ENCODE measurements at regions not wholly inside any gene's neighbourhood (a gene's known extent, or its start where the extent isn't known, plus 50 kb on each side); places are given as distances from the start of the nearest gene placed in this dataset.

GRCh38 chr6:145151624-145152023 lies 583.7 kb downstream of the EPM2A start:
- Histone ChIP-seq H3F3A (ENCODE audit: insufficient read depth, low read length) (peaks cover 10% of the 10 kb centered on the region; the same call in 1 of the 2 replicates), H3K27me3 (replicated peaks; ENCODE audit: insufficient read depth, low read length) (no peaks in the 10 kb centered on the region), H3K9ac (ENCODE audit: low read length) (no peak overlapping the region), H3K4me3 (ENCODE audit: low read length) (no peak overlapping the region), H4K20me1 (ENCODE audit: insufficient read depth, low read length) (no peaks in the 10 kb centered on the region), H3K36me3 (replicated peaks; ENCODE audit: insufficient read depth, low read length) (no peaks in the 10 kb centered on the region), H3K4me2 (ENCODE audit: low read depth, low read length) (no peak overlapping the region), H3K9me2 (replicated peaks; ENCODE audit: insufficient read depth, low read length) (no peaks in the 10 kb centered on the region), H3K79me2 (ENCODE audit: low read length) (no peaks in the 10 kb centered on the region), H2AFZ (ENCODE audit: low read length) (no peak overlapping the region), H3K9me3 (replicated peaks; ENCODE audit: insufficient read depth, low read length) (no peaks in the 10 kb centered on the region), H3K4me1 (ENCODE audit: low read length) (peaks cover 12% of the 10 kb centered on the region), H3K27ac (ENCODE audit: low read length) (no peak overlapping the region)
- no peak for DNase-seq
- no peak for TF ChIP-seq EZH2 (optimal IDR thresholded peaks at IDR 0.05; ENCODE audit: low read depth, low read length)
- TF ChIP-seq EZH2phosphoT487 (IDR thresholded peaks at IDR 0.05; ENCODE audit: low read length): no peak
- TF ChIP-seq, protein P1, sequence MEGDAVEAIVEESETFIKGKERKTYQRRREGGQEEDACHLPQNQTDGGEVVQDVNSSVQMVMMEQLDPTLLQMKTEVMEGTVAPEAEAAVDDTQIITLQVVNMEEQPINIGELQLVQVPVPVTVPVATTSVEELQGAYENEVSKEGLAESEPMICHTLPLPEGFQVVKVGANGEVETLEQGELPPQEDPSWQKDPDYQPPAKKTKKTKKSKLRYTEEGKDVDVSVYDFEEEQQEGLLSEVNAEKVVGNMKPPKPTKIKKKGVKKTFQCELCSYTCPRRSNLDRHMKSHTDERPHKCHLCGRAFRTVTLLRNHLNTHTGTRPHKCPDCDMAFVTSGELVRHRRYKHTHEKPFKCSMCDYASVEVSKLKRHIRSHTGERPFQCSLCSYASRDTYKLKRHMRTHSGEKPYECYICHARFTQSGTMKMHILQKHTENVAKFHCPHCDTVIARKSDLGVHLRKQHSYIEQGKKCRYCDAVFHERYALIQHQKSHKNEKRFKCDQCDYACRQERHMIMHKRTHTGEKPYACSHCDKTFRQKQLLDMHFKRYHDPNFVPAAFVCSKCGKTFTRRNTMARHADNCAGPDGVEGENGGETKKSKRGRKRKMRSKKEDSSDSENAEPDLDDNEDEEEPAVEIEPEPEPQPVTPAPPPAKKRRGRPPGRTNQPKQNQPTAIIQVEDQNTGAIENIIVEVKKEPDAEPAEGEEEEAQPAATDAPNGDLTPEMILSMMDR (IDR thresholded peaks at IDR 0.05; ENCODE audit: low read length): no peak

DNA sequence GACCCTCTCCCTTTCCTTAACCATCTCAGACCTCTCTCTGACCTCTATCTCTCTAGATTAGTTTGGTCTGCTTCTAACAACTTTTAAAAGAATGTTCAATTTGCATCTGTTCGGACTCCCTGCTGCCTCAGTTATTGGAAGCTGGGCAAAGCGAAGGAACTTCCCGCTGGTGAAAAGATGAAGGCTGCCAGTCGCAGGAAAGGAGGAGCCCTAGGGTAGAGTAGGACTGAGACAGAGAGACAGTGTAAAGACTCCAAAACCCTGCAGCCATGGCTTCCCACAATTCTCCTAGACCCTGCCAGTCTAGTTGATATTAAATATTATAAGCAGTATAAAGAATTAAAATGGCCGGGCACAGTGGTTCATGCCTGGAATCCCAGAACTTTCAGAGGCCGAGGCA lies 581.8 kb downstream of the EPM2A start:
- no peak overlapping the region for H3K4me2 ChIP-seq (ENCODE audit: low read depth, low read length)
- H3K9ac ChIP-seq (ENCODE audit: low read length): no peak overlapping the region
- H3K36me3 ChIP-seq (replicated peaks; ENCODE audit: insufficient read depth, low read length): no peaks in the 10 kb centered on the region
- no peak overlapping the region for H3K27ac ChIP-seq (ENCODE audit: low read length)
- TF ChIP-seq EZH2phosphoT487 (IDR thresholded peaks at IDR 0.05; ENCODE audit: low read length): no peak
- TF ChIP-seq, protein P1 (IDR thresholded peaks at IDR 0.05; ENCODE audit: low read length): no peak
- no peak for TF ChIP-seq EZH2 (optimal IDR thresholded peaks at IDR 0.05; ENCODE audit: low read depth, low read length)
- H3K79me2 ChIP-seq (ENCODE audit: low read length): no peaks in the 10 kb centered on the region
- H3K27me3 ChIP-seq (replicated peaks; ENCODE audit: insufficient read depth, low read length): no peaks in the 10 kb centered on the region
- H3K4me3 ChIP-seq (ENCODE audit: low read length): no peak overlapping the region
- no peak for DNase-seq
- no peaks in the 10 kb centered on the region for H3K9me3 ChIP-seq (replicated peaks; ENCODE audit: insufficient read depth, low read length)
- H3K9me2 ChIP-seq (replicated peaks; ENCODE audit: insufficient read depth, low read length): no peaks in the 10 kb centered on the region
- H3K4me1 ChIP-seq (ENCODE audit: low read length): no peaks in the 10 kb centered on the region
- no peak overlapping the region for H2AFZ ChIP-seq (ENCODE audit: low read length)
- no peaks in the 10 kb centered on the region for H3F3A ChIP-seq (ENCODE audit: insufficient read depth, low read length)
- H4K20me1 ChIP-seq (ENCODE audit: insufficient read depth, low read length): no peaks in the 10 kb centered on the region

DNA sequence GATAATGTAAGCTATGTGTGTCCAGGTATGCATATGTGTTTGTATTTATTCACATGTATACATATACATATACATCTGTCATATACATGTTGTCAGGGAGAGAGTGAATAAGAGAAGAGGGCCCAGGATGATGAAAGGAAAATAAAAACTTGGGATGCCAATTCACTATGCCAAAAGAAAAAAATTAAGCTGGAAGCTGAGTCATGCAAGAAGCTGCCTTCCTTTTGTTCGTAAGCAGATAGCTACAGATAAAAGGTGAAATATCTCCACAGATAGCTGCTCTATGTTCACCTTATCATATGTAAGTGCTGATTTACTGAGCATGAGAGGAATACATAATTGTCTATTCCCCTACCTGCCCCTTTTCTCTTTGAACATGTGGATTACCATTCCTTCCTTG lies 579.9 kb downstream of the EPM2A start:
- no peak overlapping the region for H3K4me2 ChIP-seq (ENCODE audit: low read depth, low read length)
- H3K4me1 ChIP-seq (ENCODE audit: low read length): no peaks in the 10 kb centered on the region
- H2AFZ ChIP-seq (ENCODE audit: low read length): no peak overlapping the region
- no peaks in the 10 kb centered on the region for H3K79me2 ChIP-seq (ENCODE audit: low read length)
- no peaks in the 10 kb centered on the region for H4K20me1 ChIP-seq (ENCODE audit: insufficient read depth, low read length)
- no peak overlapping the region for H3K4me3 ChIP-seq (ENCODE audit: low read length)
- no peak for DNase-seq
- H3K36me3 ChIP-seq (replicated peaks; ENCODE audit: insufficient read depth, low read length): no peaks in the 10 kb centered on the region
- no peak overlapping the region for H3K27ac ChIP-seq (ENCODE audit: low read length)
- no peaks in the 10 kb centered on the region for H3K9me3 ChIP-seq (replicated peaks; ENCODE audit: insufficient read depth, low read length)
- no peaks in the 10 kb centered on the region for H3K27me3 ChIP-seq (replicated peaks; ENCODE audit: insufficient read depth, low read length)
- H3K9me2 ChIP-seq (replicated peaks; ENCODE audit: insufficient read depth, low read length): no peaks in the 10 kb centered on the region
- TF ChIP-seq EZH2phosphoT487 (IDR thresholded peaks at IDR 0.05; ENCODE audit: low read length): no peak
- TF ChIP-seq EZH2 (optimal IDR thresholded peaks at IDR 0.05; ENCODE audit: low read depth, low read length): no peak
- TF ChIP-seq, protein P1 (IDR thresholded peaks at IDR 0.05; ENCODE audit: low read length): no peak
- H3K9ac ChIP-seq (ENCODE audit: low read length): no peak overlapping the region
- H3F3A ChIP-seq (ENCODE audit: insufficient read depth, low read length): no peaks in the 10 kb centered on the region
